DOHH2 (cell line): ENCODE measurements at regions not wholly inside any gene's neighbourhood (a gene's known extent, or its start where the extent isn't known, plus 50 kb on each side); places are given as distances from the start of the nearest gene placed in this dataset.

Experiments
- CTCF ChIP-seq: fragments of 200-600 bp; sonication (generic); IDR thresholded peaks from one replicate; pipeline ENCODE4 v1.5.1; 2014; ENCODE audit warnings: antibody characterized with exemption, mild to moderate bottlenecking, low read depth, low read length; ENCODE audit not compliant: poor library complexity, severe bottlenecking
- EZH2phosphoT487 ChIP-seq: fragments of 200-600 bp; sonication (generic); IDR thresholded peaks from 2 replicates; pipeline ENCODE4 v1.6.1; 2017; ENCODE audit warnings: borderline replicate concordance, mild to moderate bottlenecking, antibody characterized with exemption, low read length, moderate library complexity, mixed read lengths

GRCh38 chr6:92497281-92497680, 922.1 kb downstream of the EPHA7 start:
- TF ChIP-seq CTCF (no peak), EZH2phosphoT487 (no peak)
